ENCODE measurements at regions not wholly inside any gene's neighbourhood (a gene's known extent, or its start where the extent isn't known, plus 50 kb on each side); places are given as distances from the start of the nearest gene placed in this dataset.

DNA sequence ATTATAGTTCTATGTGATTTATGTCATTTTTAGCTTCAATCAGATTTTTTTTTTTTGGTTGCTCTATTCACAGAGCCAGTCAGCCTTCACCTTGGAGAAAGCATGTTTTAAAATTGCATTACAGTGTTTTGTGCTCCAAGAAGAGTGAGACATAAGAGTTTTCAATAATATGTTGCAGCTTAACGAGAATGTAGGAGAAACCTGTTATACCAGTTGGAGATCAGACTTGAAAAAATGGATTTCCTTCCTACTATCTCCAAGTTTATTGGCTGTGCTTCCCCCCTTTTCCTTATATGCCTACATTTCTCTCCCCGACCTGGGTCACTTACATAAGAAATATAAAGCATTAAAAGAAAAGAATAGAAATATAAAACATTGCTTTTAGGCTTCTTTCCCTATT lies 123.9 kb upstream of the ARGLU1 start:
- TF ChIP-seq, protein P1, sequence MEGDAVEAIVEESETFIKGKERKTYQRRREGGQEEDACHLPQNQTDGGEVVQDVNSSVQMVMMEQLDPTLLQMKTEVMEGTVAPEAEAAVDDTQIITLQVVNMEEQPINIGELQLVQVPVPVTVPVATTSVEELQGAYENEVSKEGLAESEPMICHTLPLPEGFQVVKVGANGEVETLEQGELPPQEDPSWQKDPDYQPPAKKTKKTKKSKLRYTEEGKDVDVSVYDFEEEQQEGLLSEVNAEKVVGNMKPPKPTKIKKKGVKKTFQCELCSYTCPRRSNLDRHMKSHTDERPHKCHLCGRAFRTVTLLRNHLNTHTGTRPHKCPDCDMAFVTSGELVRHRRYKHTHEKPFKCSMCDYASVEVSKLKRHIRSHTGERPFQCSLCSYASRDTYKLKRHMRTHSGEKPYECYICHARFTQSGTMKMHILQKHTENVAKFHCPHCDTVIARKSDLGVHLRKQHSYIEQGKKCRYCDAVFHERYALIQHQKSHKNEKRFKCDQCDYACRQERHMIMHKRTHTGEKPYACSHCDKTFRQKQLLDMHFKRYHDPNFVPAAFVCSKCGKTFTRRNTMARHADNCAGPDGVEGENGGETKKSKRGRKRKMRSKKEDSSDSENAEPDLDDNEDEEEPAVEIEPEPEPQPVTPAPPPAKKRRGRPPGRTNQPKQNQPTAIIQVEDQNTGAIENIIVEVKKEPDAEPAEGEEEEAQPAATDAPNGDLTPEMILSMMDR (conservative IDR thresholded peaks at IDR 0.05 in 1 of 2, IDR thresholded peaks at IDR 0.05 in 1 of 2; ENCODE audit: extremely low read depth in 1 of 2, insufficient read depth in 1 of 2, low read depth in 1 of 2, low read length in 2 of 2): no peak
- TF ChIP-seq EZH2 (IDR thresholded peaks at IDR 0.05; ENCODE audit: borderline replicate concordance, low read length): no peak
